ENCODE measurements at regions not wholly inside any gene's neighbourhood (a gene's known extent, or its start where the extent isn't known, plus 50 kb on each side); places are given as distances from the start of the nearest gene placed in this dataset.
"Not testable (repeated sequence)": the region's sequence is repeated elsewhere in the genome, so short reads cannot be mapped to it uniquely, and the experiment has no call there.

- no peak for DNase-seq
Observed at GRCh38 chr2:105490956-105491355, 92.1 kb upstream of the FHL2 start.

GRCh38 chr2:105490204-105490603 lies 91.4 kb upstream of the FHL2 start:
- DNase-seq = no peak

DNA sequence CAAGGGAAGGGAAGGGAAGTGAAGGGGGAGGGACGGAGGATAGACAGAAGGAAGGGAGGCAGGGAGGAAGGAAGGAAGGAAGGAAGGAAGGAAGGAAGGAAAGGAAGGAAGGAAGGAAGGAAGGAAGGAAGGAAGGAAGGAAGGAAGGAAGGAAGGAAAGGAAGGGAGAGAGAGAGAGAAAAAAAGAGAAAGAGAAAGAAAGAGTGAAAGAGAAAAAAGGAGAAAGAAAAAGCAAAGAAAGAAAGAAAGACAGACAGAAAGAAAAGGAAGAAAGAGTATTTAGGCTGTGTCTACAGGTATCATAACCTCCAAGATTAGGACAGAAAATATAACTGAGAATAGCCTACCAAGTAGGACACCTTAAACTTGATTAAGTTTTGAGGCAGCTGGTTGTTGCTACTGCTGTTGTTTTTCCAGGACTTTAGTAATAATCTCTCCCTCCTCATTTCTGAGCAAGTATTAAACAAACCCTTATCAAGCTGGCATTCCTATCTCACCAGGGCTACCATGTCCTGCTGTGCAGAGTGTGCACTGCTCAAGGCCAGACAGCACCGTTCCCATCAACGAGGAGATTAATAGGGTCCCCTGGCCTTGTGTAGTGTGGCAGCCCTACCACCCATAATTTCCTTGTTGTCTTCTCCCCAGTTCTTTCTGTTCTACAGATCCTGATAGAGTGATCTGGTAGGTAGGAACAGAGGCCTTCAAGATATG lies 90.5 kb upstream of the FHL2 start:
- DNase-seq = peak; percentile 26

- DNase-seq = no peak
Observed at GRCh38 chr2:105488285-105488684, 89.4 kb upstream of the FHL2 start.

DNA sequence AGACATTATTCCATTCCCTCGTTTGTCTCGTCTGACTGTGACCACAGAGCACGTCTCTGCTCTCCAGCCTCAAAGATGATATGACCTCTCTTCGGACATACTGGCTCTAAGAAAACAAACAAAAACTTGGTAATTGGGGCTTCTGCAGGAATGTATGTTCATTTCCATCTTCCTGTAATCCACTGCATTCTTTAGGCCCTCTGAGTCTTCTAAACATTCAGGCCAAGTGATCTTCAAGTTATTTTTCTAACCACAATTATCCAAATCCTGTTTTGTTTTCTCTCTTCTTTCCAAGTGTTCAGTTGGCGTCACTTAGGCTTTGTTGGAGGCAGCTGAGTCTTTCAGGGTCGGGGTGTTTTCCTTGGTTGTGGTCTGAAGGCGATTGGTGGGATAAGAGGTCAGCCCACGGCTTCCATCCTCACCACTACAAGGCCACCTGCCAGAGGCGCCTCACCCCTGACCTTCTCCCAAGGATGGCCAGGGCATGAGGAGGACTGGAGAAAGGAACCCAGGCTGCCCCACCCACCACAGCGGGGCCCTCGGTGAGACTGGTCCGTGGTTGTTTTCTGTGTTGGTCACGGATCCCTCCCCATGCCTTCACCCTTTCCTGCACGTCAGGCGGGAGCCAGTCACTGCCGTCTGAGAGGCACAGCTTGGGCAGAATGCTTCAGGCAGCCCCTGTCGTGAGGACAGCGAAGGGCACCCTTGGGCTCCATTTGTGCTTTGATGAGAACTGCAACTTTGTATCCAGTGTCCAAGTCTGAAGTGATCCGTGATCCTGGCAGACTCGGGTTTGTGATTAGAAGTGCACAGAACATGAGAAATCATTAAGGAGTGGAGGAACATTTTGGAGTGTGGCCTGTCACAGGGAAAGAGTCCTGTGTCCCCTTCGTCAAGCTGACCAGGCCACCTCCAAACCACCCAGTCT lies 88.6 kb upstream of the FHL2 start:
- peak; percentile 89 for DNase-seq

- DNase-seq = no peak
Observed at GRCh38 chr2:105486762-105487141, 87.9 kb upstream of the FHL2 start.

DNA sequence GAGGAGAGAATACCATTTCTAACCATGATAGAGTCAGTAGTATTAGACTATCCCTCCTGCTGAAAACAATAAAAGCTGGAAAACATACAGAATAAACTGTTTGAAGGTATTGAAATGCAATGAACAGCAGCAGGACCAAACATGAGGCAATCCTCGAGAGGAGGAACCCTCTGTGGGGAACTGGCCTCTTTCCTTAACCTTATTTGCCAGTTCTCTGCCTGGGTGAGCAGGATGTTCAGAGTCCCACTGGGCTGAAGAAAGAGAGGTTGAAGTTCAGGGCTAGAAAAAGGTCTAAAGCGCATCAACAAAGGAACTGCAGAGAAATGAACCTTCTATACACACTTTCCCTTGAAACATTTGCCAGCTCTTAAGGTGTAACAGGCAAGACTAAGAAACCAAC lies 79.8 kb upstream of the FHL2 start:
- DNase-seq = no peak

GRCh38 chr2:105477050-105477620 lies 78.3 kb upstream of the FHL2 start:
- DNase-seq = not testable (repeated sequence)

DNA sequence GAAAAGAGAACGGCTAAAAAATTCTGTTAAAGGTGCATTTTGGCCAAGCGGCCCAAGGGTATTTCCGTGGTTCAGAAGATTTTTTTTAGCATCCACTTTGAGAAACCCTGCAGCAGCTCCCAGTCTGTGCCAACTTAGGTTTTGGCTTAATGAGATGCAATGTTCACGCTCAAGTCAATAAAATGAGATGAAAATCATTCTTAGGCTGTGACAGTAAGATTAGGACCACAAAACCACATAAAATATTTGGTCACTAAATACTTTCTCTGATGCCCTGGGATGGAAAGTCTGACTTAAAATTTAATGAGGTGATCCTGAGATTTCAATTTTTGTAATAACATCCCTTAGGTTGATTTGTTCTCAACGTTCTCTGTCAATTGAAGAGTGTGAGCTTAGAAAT lies 74.2 kb upstream of the FHL2 start:
- peak; percentile 23 for DNase-seq

GRCh38 chr2:105470979-105471378 lies 72.1 kb upstream of the FHL2 start:
- no peak for DNase-seq

DNA sequence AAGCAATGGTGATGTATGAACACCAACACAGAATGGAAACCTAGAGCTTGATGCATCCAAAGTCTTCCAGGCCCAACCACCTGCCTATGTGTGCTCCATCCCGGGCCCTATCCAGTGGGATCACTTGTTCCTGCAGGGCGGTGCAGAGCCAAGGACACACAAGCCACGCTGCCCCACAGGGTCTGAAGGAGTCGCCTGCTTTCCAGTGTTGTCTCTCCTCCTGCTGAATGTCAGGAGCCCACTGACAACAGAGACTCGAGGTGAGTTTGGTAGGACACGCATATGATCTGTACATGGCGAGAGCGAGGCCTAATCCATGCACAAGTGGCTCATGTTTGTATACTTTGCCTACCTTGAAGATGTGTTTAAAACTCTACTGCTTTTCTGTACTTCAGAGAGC lies 70.9 kb upstream of the FHL2 start:
- DNase-seq = no peak

GRCh38 chr2:105468582-105469042 lies 69.8 kb upstream of the FHL2 start:
- no peak for DNase-seq

GRCh38 chr2:105464325-105464724 lies 65.5 kb upstream of the FHL2 start:
- no peak for DNase-seq

GRCh38 chr2:105460048-105460732 lies 61.3 kb upstream of the FHL2 start:
- no peak for DNase-seq

DNA sequence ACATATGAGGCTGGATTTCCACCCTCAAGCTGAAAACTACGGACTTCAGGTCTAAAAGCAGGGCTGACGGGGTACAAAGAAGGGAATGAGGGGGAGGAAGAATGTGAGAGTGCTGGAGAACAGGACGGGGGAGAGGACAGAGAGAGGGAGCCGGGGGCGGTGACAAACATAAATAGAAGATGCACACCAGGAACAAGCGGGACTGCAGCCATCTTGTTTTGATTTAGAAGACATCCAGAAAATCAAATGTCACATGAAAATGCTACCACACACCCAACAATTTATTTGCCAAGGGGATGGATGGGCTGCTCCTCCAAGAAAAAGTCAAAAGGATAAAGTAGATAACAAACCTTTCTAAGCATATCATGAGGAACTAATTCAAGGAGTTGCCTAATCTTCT lies 59.2 kb upstream of the FHL2 start:
- no peak for DNase-seq

- peak; percentile 99 for DNase-seq
Observed at GRCh38 chr2:105455488-105456003, 56.7 kb upstream of the FHL2 start.

DNA sequence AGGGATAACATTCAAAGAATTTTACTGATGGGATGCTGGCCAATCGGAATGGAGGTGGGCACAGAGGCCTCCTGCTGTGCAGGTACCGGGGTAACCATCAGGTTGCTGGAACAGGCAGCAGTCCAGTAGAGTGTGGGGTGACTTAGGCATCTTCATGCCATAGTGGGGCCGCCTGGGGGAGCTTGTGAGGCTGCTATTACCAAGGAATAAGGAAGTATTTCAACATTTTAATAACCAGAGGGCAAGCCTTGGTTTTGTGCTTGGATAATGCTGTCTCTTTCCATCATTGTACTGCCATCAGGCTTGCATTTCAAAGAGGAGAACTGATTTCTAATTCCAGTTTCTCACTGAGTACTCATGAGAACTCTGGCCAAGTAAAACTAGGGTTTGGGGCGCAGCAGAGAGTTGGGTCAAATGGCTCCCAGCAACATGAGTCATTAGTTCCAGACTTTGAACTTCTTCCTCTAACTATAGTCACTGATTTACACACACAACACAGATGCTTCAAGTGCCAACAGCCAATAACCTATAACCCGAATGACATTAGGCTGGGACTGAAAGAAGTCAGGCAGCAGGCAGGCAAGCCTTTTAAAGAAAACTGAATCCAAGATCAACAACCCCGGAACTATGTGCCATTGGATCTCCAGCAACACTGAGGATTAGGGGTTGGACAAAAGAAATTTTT lies 56.1 kb upstream of the FHL2 start:
- peak; percentile 82 for DNase-seq

GRCh38 chr2:105451571-105452166 lies 52.8 kb upstream of the FHL2 start:
- DNase-seq = no peak

DNA sequence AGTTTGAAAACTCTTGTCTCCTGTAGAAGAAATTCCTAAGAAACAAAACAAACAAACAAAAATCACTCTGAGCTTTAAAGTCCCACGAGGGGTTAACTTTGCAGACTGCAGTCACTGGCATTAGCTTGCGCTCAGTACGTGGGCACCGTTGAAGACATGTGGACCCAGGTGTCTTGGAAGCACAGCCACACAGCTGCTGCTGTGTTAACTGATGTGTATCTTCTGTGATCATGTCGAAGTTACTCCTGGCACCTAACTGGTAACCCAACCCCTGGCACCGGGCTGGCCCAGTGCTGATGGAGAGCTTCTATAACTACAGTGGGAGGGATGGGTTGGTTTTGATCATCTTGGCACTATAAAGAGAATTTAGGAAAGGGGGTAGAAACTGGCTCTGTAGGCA lies 51.6 kb upstream of the FHL2 start:
- DNase-seq = no peak

DNA sequence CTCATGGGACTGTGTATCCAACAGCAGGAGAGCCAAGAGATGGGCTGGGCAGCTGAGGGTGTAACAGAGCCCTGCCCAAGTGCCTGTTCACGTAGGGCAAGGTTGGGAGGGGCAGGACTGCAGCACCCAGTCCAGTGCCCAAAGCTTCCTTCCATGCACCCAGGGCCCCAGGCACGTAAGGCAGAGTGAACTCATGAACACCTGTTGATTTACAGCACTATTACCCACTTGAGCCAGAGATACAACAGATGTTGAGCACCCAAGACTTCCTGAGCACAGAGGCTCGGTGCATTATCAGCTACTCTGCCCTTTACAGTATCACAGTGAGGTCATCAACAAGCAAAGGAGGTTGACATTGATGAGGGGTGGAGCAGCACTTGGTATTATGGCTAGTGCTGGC lies 50.2 kb upstream of the FHL2 start:
- no peak for DNase-seq
